Esophagus mucosa (tissue), 1 donor: ENCODE measurements at regions not wholly inside any gene's neighbourhood (a gene's known extent, or its start where the extent isn't known, plus 50 kb on each side); places are given as distances from the start of the nearest gene placed in this dataset.

Source experiments
- ATAC-seq: fragments of 200-7000 bp; cut with Tn5 transposase; one replicate; pipeline ENCODE4 v1.9.1; 2020
- donor health status: DM: yes; HTN: yes; CAD: no.

- no peak for ATAC-seq
Measured at GRCh38 chr2:147709655-147710054, 135.2 kb upstream of the ACVR2A start.

GRCh38 chr2:147703171-147703570, 141.7 kb upstream of the ACVR2A start:
- ATAC-seq: no peak

- ATAC-seq: no peak
Measured at GRCh38 chr2:147698166-147698565, 146.7 kb upstream of the ACVR2A start.

- peak; percentile 97 for ATAC-seq
Measured at GRCh38 chr2:147696426-147696825, 148.4 kb upstream of the ACVR2A start.

- ATAC-seq: peak; percentile 29
Measured at GRCh38 chr2:147689220-147689909, 155.5 kb upstream of the ACVR2A start.

GRCh38 chr2:147688242-147688641, 156.6 kb upstream of the ACVR2A start:
- ATAC-seq: no peak

- peak; percentile 13 for ATAC-seq
Measured at GRCh38 chr2:147686365-147686764, 158.5 kb upstream of the ACVR2A start.

- no peak for ATAC-seq
Measured at GRCh38 chr2:147684903-147685302, 159.9 kb upstream of the ACVR2A start.

GRCh38 chr2:147683380-147683779, 161.4 kb upstream of the ACVR2A start:
- ATAC-seq: no peak

GRCh38 chr2:147681093-147681492, 163.7 kb upstream of the ACVR2A start:
- ATAC-seq: no peak

GRCh38 chr2:147679955-147680531, 164.8 kb upstream of the ACVR2A start:
- ATAC-seq: no peak

- no peak for ATAC-seq
Measured at GRCh38 chr2:147679191-147679954, 165.5 kb upstream of the ACVR2A start.

GRCh38 chr2:147665105-147665504, 179.7 kb upstream of the ACVR2A start:
- ATAC-seq: peak; percentile 74

GRCh38 chr2:147663962-147664361, 180.9 kb upstream of the ACVR2A start:
- no peak for ATAC-seq

- no peak for ATAC-seq
Measured at GRCh38 chr2:147663153-147663961, 181.5 kb upstream of the ACVR2A start.

- no peak for ATAC-seq
Measured at GRCh38 chr2:147662221-147662620, 182.6 kb upstream of the ACVR2A start.

- ATAC-seq: peak; percentile 63
Measured at GRCh38 chr2:147660680-147661079, 184.1 kb upstream of the ACVR2A start.

- ATAC-seq: no peak
Measured at GRCh38 chr2:147659051-147659450, 185.8 kb upstream of the ACVR2A start.

GRCh38 chr2:147657086-147658000, 187.5 kb upstream of the ACVR2A start:
- no peak for ATAC-seq

- ATAC-seq: no peak
Measured at GRCh38 chr2:147649998-147650397, 194.8 kb upstream of the ACVR2A start.

GRCh38 chr2:147649286-147649685, 195.5 kb upstream of the ACVR2A start:
- ATAC-seq: no peak

- no peak for ATAC-seq
Measured at GRCh38 chr2:147648471-147648870, 196.4 kb upstream of the ACVR2A start.
